ENCODE measurements at regions not wholly inside any gene's neighbourhood (a gene's known extent, or its start where the extent isn't known, plus 50 kb on each side); places are given as distances from the start of the nearest gene placed in this dataset.
A peak's percentile ranks its signal among the peaks of the same experiment; 100 is the strongest.

GRCh38 chr5:10133830-10134229, 115.9 kb downstream of the ATPSCKMT start:
- Mint-ChIP-seq H3K27ac (ENCODE audit: low read depth, unreplicated experiment) (no peak overlapping the region), H3K36me3 (ENCODE audit: insufficient read depth, unreplicated experiment) (no peaks in the 10 kb centered on the region), H3K27me3 (ENCODE audit: insufficient read depth, unreplicated experiment) (no peaks in the 10 kb centered on the region), H3K4me3 (ENCODE audit: unreplicated experiment) (no peak overlapping the region), H3K4me1 (ENCODE audit: insufficient read depth, unreplicated experiment) (no peaks in the 10 kb centered on the region), H3K9me3 (ENCODE audit: unreplicated experiment) (no peaks in the 10 kb centered on the region)
- BruUV-seq (replicated peaks), result no TSS peak
- intact Hi-C loops (cut with micrococcal nuclease), result no loop called here
- peak; percentile 14 for DNase-seq (ENCODE audit: unreplicated experiment)
- ChIA-PET CTCF (interaction anchor here (1.0 to 2.4 kb wide), 4 partner anchors 10 to 921 kb away, joined by 3 to 13 read pairs (median 4); no protein-coding TSS in a partner anchor), POLR2A (no interaction called here)
- no peak for TF ChIP-seq CTCF (IDR thresholded peaks at IDR 0.05; ENCODE audit: unreplicated experiment)

- intact Hi-C loops (cut with micrococcal nuclease), result no loop called here
- Mint-ChIP-seq H3K4me1 (ENCODE audit: insufficient read depth, unreplicated experiment) (no peaks in the 10 kb centered on the region), H3K4me3 (ENCODE audit: unreplicated experiment) (no peak overlapping the region), H3K9me3 (ENCODE audit: unreplicated experiment) (no peaks in the 10 kb centered on the region), H3K27me3 (ENCODE audit: insufficient read depth, unreplicated experiment) (no peaks in the 10 kb centered on the region), H3K27ac (ENCODE audit: low read depth, unreplicated experiment) (no peak overlapping the region), H3K36me3 (ENCODE audit: insufficient read depth, unreplicated experiment) (no peaks in the 10 kb centered on the region)
- no TSS peak for BruUV-seq (replicated peaks)
- ChIA-PET POLR2A (no interaction called here), CTCF (no interaction called here)
- DNase-seq (ENCODE audit: unreplicated experiment), result no peak
- no peak for TF ChIP-seq CTCF (IDR thresholded peaks at IDR 0.05; ENCODE audit: unreplicated experiment)
These were observed 118.8 kb downstream of the ATPSCKMT start for GRCh38 chr5:10130881-10131280.

- Mint-ChIP-seq H3K9me3 (ENCODE audit: unreplicated experiment) (no peaks in the 10 kb centered on the region), H3K4me3 (ENCODE audit: unreplicated experiment) (no peak overlapping the region), H3K27ac (ENCODE audit: low read depth, unreplicated experiment) (no peak overlapping the region), H3K27me3 (ENCODE audit: insufficient read depth, unreplicated experiment) (no peaks in the 10 kb centered on the region), H3K36me3 (ENCODE audit: insufficient read depth, unreplicated experiment) (no peaks in the 10 kb centered on the region), H3K4me1 (ENCODE audit: insufficient read depth, unreplicated experiment) (no peaks in the 10 kb centered on the region)
- DNase-seq (ENCODE audit: unreplicated experiment), result no peak
- TF ChIP-seq CTCF (IDR thresholded peaks at IDR 0.05; ENCODE audit: unreplicated experiment), result no peak
- CTCF ChIA-PET, result interaction anchor here (1.6 kb wide), 1 partner anchor 20 kb away, joined by 3 read pairs; no protein-coding TSS in a partner anchor
- no TSS peak for BruUV-seq (replicated peaks)
- POLR2A ChIA-PET, result no interaction called here
- intact Hi-C loops (cut with micrococcal nuclease), result no loop called here
These were observed 122.8 kb downstream of the ATPSCKMT start for GRCh38 chr5:10126900-10127299.

- no peak for TF ChIP-seq CTCF (IDR thresholded peaks at IDR 0.05; ENCODE audit: unreplicated experiment)
- Mint-ChIP-seq H3K36me3 (ENCODE audit: insufficient read depth, unreplicated experiment) (no peaks in the 10 kb centered on the region), H3K9me3 (ENCODE audit: unreplicated experiment) (no peaks in the 10 kb centered on the region), H3K27me3 (ENCODE audit: insufficient read depth, unreplicated experiment) (no peaks in the 10 kb centered on the region), H3K4me3 (ENCODE audit: unreplicated experiment) (no peak overlapping the region), H3K4me1 (ENCODE audit: insufficient read depth, unreplicated experiment) (no peaks in the 10 kb centered on the region), H3K27ac (ENCODE audit: low read depth, unreplicated experiment) (no peak overlapping the region)
- ChIA-PET POLR2A (no interaction called here), CTCF (interaction anchor here (0.6 kb wide), 1 partner anchor 77 kb away, joined by 3 read pairs; no protein-coding TSS in a partner anchor)
- no peak for DNase-seq (ENCODE audit: unreplicated experiment)
- BruUV-seq (replicated peaks), result no TSS peak
- intact Hi-C loops (cut with micrococcal nuclease), result no loop called here
These were observed 124.6 kb downstream of the ATPSCKMT start for GRCh38 chr5:10125116-10125515.

Measured in MCF 10A (cell line).